Thyroid gland (tissue), 4 donors: ENCODE measurements at regions not wholly inside any gene's neighbourhood (a gene's known extent, or its start where the extent isn't known, plus 50 kb on each side); places are given as distances from the start of the nearest gene placed in this dataset.

ENCODE experiments used
- DNase-seq, 2 donors: peaks; one replicate each; pipeline ENCODE4 v3.0.0-alpha.2; 2019
- H3K27ac ChIP-seq, 3 donors: fragments of 200-600 bp; sonication (generic); 1 replicate in 2 of 3; 2 replicates in 1 of 3; pipeline ENCODE4 v1.5.1; 2016 to 2019; ENCODE audit warnings: mild to moderate bottlenecking in 1 of 3, moderate library complexity in 1 of 3
- H3K27me3 ChIP-seq: fragments of 200-600 bp; sonication (generic); one replicate; pipeline ENCODE4 v1.5.1; 2019
- H3K36me3 ChIP-seq, 2 donors: fragments of 200-600 bp; sonication (generic); one replicate each; pipeline ENCODE4 v1.5.1; 2016 to 2019
- H3K4me1 ChIP-seq, 2 donors: fragments of 200-600 bp; sonication (generic); one replicate each; pipeline ENCODE4 v1.5.1; 2017 to 2019
- H3K4me3 ChIP-seq, 3 donors: fragments of 200-600 bp; sonication (generic); replicated peaks in 1 of 3; 1 replicate in 2 of 3; 2 replicates in 1 of 3; pipeline ENCODE4 v1.5.1; 2016; ENCODE audit warnings: mild to moderate bottlenecking in 1 of 3
- H3K9me3 ChIP-seq: fragments of 200-600 bp; sonication (generic); one replicate; pipeline ENCODE4 v1.5.1; 2017
- CTCF ChIP-seq, 6 experiments: fragments of 200-600 bp in 3 of 6; fragments of 450-650 bp in 3 of 6; sonication (generic) in 3 of 6; IDR thresholded peaks; one replicate each; pipeline ENCODE4 v1.5.1; 2016 to 2019; ENCODE audit warnings: antibody characterized with exemption in 6 of 6, mild to moderate bottlenecking in 2 of 6, inconsistent platforms in 1 of 6, moderate library complexity in 1 of 6
- POLR2A ChIP-seq, 2 donors: fragments of 450-650 bp; IDR thresholded peaks; one replicate each; pipeline ENCODE4 v1.6.1; 2017; ENCODE audit warnings: antibody characterized with exemption in 2 of 2, mild to moderate bottlenecking in 2 of 2, moderate library complexity in 1 of 2
- WGBS, 2 donors: methylation state at CpG; one replicate each; pipeline ENCODE4 v1.1.5; 2017; 5-methylcytosine and 5-hydroxymethylcytosine counted together
- intact Hi-C: fragments of 100-400 bp; cut with DNase I; formaldehyde crosslinking; loops from one replicate; pipeline ENCODE4 v1.15.1; 2023

GRCh38 chr6:44056392-44057237 lies 70.6 kb downstream of the MRPL14 start:
- Histone ChIP-seq H3K27ac (no peak overlapping the region), H3K9me3 (no peaks in the 10 kb centered on the region), H3K4me1 (peaks cover 16 to 30% of the 10 kb centered on the region in 2 donors), H3K4me3 (no peak overlapping the region), H3K36me3 (no peaks in the 10 kb centered on the region), H3K27me3 (no peaks in the 10 kb centered on the region)
- 65 to 73% methylated on average over 7 to 11 of the region's 13 CpGs for WGBS, 2 donors
- peak; percentile 40 to 46 for DNase-seq
- no peak for TF ChIP-seq POLR2A (IDR thresholded peaks at IDR 0.05)
- no peak for TF ChIP-seq CTCF (IDR thresholded peaks at IDR 0.05)
- intact Hi-C loops: no loop called here

- no peak for DNase-seq
- H3K27ac ChIP-seq: no peak overlapping the region
- no peak overlapping the region for H3K4me3 ChIP-seq
- H3K4me1 ChIP-seq: peaks cover 13 to 44% of the 10 kb centered on the region in 2 donors
- H3K27me3 ChIP-seq: no peaks in the 10 kb centered on the region
- TF ChIP-seq CTCF (IDR thresholded peaks at IDR 0.05): no peak
- no peaks in the 10 kb centered on the region for H3K9me3 ChIP-seq
- intact Hi-C loops: loop anchor here (5.0 kb wide), 1 partner anchor 48 kb away; no protein-coding TSS in a partner anchor
- no peaks in the 10 kb centered on the region for H3K36me3 ChIP-seq
- 82 to 86% methylated on average over 7 to 8 of the region's 8 CpGs for WGBS, 2 donors
Observed at GRCh38 chr6:44054721-44055559, 72.3 kb downstream of the MRPL14 start.

- Histone ChIP-seq H3K4me3 (no peak overlapping the region), H3K4me1 (peaks cover 4 to 44% of the 10 kb centered on the region in 2 donors), H3K9me3 (no peaks in the 10 kb centered on the region), H3K27ac (no peak overlapping the region), H3K27me3 (no peaks in the 10 kb centered on the region), H3K36me3 (no peaks in the 10 kb centered on the region)
- no peak for DNase-seq
- intact Hi-C loops: loop anchor here (5.0 kb wide), 1 partner anchor 47 kb away; no protein-coding TSS in a partner anchor
- 72 to 80% methylated on average over 11 of the region's 11 CpGs for WGBS, 2 donors
- TF ChIP-seq CTCF (IDR thresholded peaks at IDR 0.05) (no peak), POLR2A (IDR thresholded peaks at IDR 0.05) (no peak)
Observed at GRCh38 chr6:44053760-44054556, 73.3 kb downstream of the MRPL14 start.

- Histone ChIP-seq H3K4me1 (peaks cover 0 to 37% of the 10 kb centered on the region in 2 donors), H3K36me3 (no peaks in the 10 kb centered on the region), H3K9me3 (no peaks in the 10 kb centered on the region), H3K27me3 (no peaks in the 10 kb centered on the region), H3K4me3 (no peak overlapping the region), H3K27ac (peak overlapping the region in 1 of 3 donors; percentile 20)
- 90 to 91% methylated on average over 5 to 6 of the region's 6 CpGs for WGBS, 2 donors
- intact Hi-C loops: loop anchor here (5.0 kb wide), 1 partner anchor 46 kb away; no protein-coding TSS in a partner anchor
- no peak for DNase-seq
- TF ChIP-seq POLR2A (IDR thresholded peaks at IDR 0.05) (no peak), CTCF (IDR thresholded peaks at IDR 0.05) (no peak)
Observed at GRCh38 chr6:44053106-44053756, 74.0 kb downstream of the MRPL14 start.
